B cell (primary cell): ENCODE measurements at regions not wholly inside any gene's neighbourhood (a gene's known extent, or its start where the extent isn't known, plus 50 kb on each side); places are given as distances from the start of the nearest gene placed in this dataset.

Experiments used
- ATAC-seq: fragments of 200-7000 bp; cut with Tn5 transposase; one replicate; pipeline ENCODE4 v1.10.0; 2021; ENCODE audit warnings: low read depth, mild to moderate bottlenecking, moderate number of reproducible peaks, moderate library complexity
- CTCF ChIA-PET: fragments of 350-600 bp; sonication (Branson Sonifier 250); formaldehyde crosslinking; loops from one replicate; lab custom pipeline; 2021; ENCODE audit warnings: antibody characterized with exemption, inconsistent platforms; lab: Charles Lee
- POLR2A ChIA-PET: fragments of 350-600 bp; sonication (Branson Sonifier 250); formaldehyde crosslinking; loops from one replicate; lab custom pipeline; 2021; ENCODE audit warnings: antibody characterized with exemption; lab: Charles Lee
- DNase-seq: peaks from one replicate; pipeline ENCODE4 v3.0.0; 2013
- H2AFZ ChIP-seq: 2 replicates; pipeline ENCODE4 v1.6.1; 2012; ENCODE audit warnings: mild to moderate bottlenecking, low read depth, low read length; ENCODE audit not compliant: insufficient read depth, poor library complexity, severe bottlenecking
- H3K27ac ChIP-seq, 2 donors: 1 replicate in 1 of 2; 2 replicates in 1 of 2; pipeline ENCODE4 v1.5.1; 2012 to 2013; ENCODE audit warnings: low read length in 2 of 2, mild to moderate bottlenecking in 2 of 2, moderate library complexity in 1 of 2
- H3K27me3 ChIP-seq, 4 experiments: fragments of 200-600 bp in 1 of 4; sonication (generic) in 1 of 4; replicated peaks in 1 of 4; 1 replicate in 2 of 4; 2 replicates in 2 of 4; pipeline versions ENCODE4 v1.6.1 to v1.7.0; 2013 to 2016; ENCODE audit warnings: low read length in 3 of 4, mild to moderate bottlenecking in 2 of 4, mixed read lengths in 1 of 4, moderate library complexity in 1 of 4; ENCODE audit not compliant: insufficient read depth in 4 of 4, control insufficient read depth in 3 of 4; ENCODE audit errors: control extremely low read depth in 1 of 4
- H3K36me3 ChIP-seq, 2 experiments: replicated peaks in 1 of 2; 1 replicate in 1 of 2; 2 replicates in 1 of 2; pipeline versions ENCODE4 v1.6.1 to v1.7.1; 2013; ENCODE audit warnings: low read length in 1 of 2; ENCODE audit not compliant: insufficient read depth in 2 of 2, control insufficient read depth in 1 of 2; ENCODE audit errors: control extremely low read depth in 1 of 2, extremely low read depth in 1 of 2
- H3K4me1 ChIP-seq, 2 donors: fragments of 200-600 bp in 1 of 2; sonication (generic) in 1 of 2; 1 replicate in 1 of 2; 2 replicates in 1 of 2; pipeline versions ENCODE4 v1.5.1 to v1.6.1; 2013 to 2017; ENCODE audit warnings: low read length in 2 of 2; ENCODE audit not compliant: control insufficient read depth in 2 of 2, insufficient read depth in 2 of 2
- H3K4me2 ChIP-seq: replicated peaks from 2 replicates; pipeline ENCODE3; 2012; ENCODE audit warnings: mild to moderate bottlenecking, low read depth, low read length; ENCODE audit not compliant: poor library complexity, severe bottlenecking
- H3K4me3 ChIP-seq, 5 experiments: fragments of 200-600 bp in 1 of 5; sonication (generic) in 1 of 5; 1 replicate in 3 of 5; 2 replicates in 2 of 5; pipeline versions ENCODE4 v1.5.1 to v1.7.0; 2011 to 2016; ENCODE audit warnings: low read length in 4 of 5, mild to moderate bottlenecking in 4 of 5, low read depth in 2 of 5, control low read depth in 1 of 5, moderate library complexity in 1 of 5; ENCODE audit not compliant: insufficient read depth in 1 of 5; ENCODE audit errors: control extremely low read depth in 1 of 5, extremely low read depth in 1 of 5
- H3K79me2 ChIP-seq: fragments of 200-600 bp; sonication (generic); one replicate; pipeline ENCODE4 v1.6.0; 2016; ENCODE audit warnings: low read length; ENCODE audit not compliant: control insufficient read depth, insufficient read depth
- H3K9ac ChIP-seq: fragments of 200-600 bp; sonication (generic); 2 replicates; pipeline ENCODE4 v1.6.1; 2017; ENCODE audit warnings: mild to moderate bottlenecking, low read length, moderate library complexity
- H3K9me3 ChIP-seq, 3 donors: one replicate each; pipeline versions ENCODE4 v1.6.1 to v1.7.1; 2013; ENCODE audit warnings: low read length in 2 of 3; ENCODE audit not compliant: control insufficient read depth in 2 of 3, insufficient read depth in 1 of 3; ENCODE audit errors: control extremely low read depth in 1 of 3
- H4K20me1 ChIP-seq: 2 replicates; pipeline ENCODE4 v1.6.0; 2012; ENCODE audit warnings: mild to moderate bottlenecking, low read length; ENCODE audit not compliant: insufficient read depth, control insufficient read depth, poor library complexity, severe bottlenecking
- H3K27ac Mint-ChIP-seq: one replicate; pipeline ENCODE4 v1.8.0; 2021; ENCODE audit warnings: mixed read lengths
- H3K27me3 Mint-ChIP-seq: one replicate; pipeline ENCODE4 v1.8.0; 2021; ENCODE audit warnings: mixed read lengths
- H3K4me1 Mint-ChIP-seq: one replicate; pipeline ENCODE4 v1.8.0; 2021; ENCODE audit warnings: mixed read lengths
- H3K4me3 Mint-ChIP-seq: one replicate; pipeline ENCODE4 v1.8.0; 2021; ENCODE audit warnings: mixed read lengths
- H3K9me3 Mint-ChIP-seq: one replicate; pipeline ENCODE4 v1.8.0; 2022; ENCODE audit warnings: mixed read lengths; ENCODE audit not compliant: insufficient read depth
- EZH2 ChIP-seq: IDR thresholded peaks from 2 replicates; pipeline ENCODE4 v1.6.1; 2012; ENCODE audit warnings: borderline replicate concordance, low read depth, mild to moderate bottlenecking, moderate library complexity, low read length; ENCODE audit not compliant: insufficient read depth, poor library complexity, severe bottlenecking
- WGBS: methylation state at CpG from one replicate; pipeline ENCODE4 v1.1.5; 2013; ENCODE audit warnings: missing lambda C conversion rate; ENCODE audit not compliant: insufficient coverage; 5-methylcytosine and 5-hydroxymethylcytosine counted together
- intact Hi-C: fragments of 100-400 bp; cut with micrococcal nuclease; formaldehyde crosslinking; loops from one replicate; pipeline ENCODE4 v1.10.0; 2022
- TF ChIP-seq, protein P1 (sequence below): fragments of 200-600 bp; IDR thresholded peaks from one replicate; pipeline ENCODE4 v1.8.0; 2022; ENCODE audit warnings: antibody characterized with exemption, mild to moderate bottlenecking

DNA sequence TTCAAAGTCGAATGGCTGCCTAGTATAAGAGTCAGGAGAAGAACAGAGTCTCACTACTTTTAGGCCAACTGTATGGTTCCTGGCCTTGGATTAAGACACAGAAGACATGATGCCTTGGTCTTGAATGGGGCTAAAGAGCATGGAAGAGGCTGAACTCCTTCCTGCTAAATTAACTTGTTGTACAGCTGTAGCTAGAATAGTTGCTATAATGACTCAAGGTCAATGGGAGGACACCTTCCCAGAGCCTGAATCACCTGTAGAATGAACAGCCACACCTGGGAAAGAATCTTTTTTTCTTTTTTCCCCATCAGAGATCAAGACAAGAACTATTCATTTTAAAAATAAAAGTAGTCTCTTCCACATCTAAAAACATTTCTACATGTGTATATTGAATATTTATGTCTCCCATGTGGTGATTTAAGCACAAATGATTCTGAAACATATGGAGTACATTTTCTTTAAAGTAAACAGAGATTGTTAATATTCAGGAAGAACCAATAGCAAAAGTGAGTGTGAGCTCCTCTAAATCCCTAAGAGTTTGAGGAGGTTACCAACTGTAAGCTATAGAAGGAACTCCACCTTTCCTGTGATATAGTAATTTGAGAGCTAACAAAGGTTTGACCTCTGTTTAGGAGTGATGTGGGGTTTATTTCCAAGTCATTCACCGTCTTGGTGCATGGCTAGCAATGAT is 191.3 kb downstream of the TGFB2 start:
- H3K9me3 ChIP-seq = no peaks in the 10 kb centered on the region
- DNase-seq = no peak
- Mint-ChIP-seq H3K27ac (no peak overlapping the region), H3K27me3 (peaks cover 5% of the 10 kb centered on the region), H3K4me3 (no peak overlapping the region), H3K4me1 (no peaks in the 10 kb centered on the region), H3K9me3 (peaks cover 3% of the 10 kb centered on the region)
- peaks cover 0 to 4% (median 0%) of the 10 kb centered on the region in 4 experiments for H3K27me3 ChIP-seq
- POLR2A ChIA-PET = no interaction called here
- no peaks in the 10 kb centered on the region for H3K4me1 ChIP-seq
- TF ChIP-seq, protein P1, sequence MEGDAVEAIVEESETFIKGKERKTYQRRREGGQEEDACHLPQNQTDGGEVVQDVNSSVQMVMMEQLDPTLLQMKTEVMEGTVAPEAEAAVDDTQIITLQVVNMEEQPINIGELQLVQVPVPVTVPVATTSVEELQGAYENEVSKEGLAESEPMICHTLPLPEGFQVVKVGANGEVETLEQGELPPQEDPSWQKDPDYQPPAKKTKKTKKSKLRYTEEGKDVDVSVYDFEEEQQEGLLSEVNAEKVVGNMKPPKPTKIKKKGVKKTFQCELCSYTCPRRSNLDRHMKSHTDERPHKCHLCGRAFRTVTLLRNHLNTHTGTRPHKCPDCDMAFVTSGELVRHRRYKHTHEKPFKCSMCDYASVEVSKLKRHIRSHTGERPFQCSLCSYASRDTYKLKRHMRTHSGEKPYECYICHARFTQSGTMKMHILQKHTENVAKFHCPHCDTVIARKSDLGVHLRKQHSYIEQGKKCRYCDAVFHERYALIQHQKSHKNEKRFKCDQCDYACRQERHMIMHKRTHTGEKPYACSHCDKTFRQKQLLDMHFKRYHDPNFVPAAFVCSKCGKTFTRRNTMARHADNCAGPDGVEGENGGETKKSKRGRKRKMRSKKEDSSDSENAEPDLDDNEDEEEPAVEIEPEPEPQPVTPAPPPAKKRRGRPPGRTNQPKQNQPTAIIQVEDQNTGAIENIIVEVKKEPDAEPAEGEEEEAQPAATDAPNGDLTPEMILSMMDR = no peak
- no peak for TF ChIP-seq EZH2
- H3K4me2 ChIP-seq = no peak overlapping the region
- no peaks in the 10 kb centered on the region for H3K36me3 ChIP-seq
- H2AFZ ChIP-seq = no peak overlapping the region
- no peak overlapping the region for H3K4me3 ChIP-seq
- H3K9ac ChIP-seq = no peak overlapping the region
- no peaks in the 10 kb centered on the region for H3K79me2 ChIP-seq
- no peaks in the 10 kb centered on the region for H4K20me1 ChIP-seq
- WGBS = no CpG with 5 or more reads among the region's 2 CpGs
- H3K27ac ChIP-seq = no peak overlapping the region
- CTCF ChIA-PET = no interaction called here
- ATAC-seq = no peak
- intact Hi-C loops = no loop called here

DNA sequence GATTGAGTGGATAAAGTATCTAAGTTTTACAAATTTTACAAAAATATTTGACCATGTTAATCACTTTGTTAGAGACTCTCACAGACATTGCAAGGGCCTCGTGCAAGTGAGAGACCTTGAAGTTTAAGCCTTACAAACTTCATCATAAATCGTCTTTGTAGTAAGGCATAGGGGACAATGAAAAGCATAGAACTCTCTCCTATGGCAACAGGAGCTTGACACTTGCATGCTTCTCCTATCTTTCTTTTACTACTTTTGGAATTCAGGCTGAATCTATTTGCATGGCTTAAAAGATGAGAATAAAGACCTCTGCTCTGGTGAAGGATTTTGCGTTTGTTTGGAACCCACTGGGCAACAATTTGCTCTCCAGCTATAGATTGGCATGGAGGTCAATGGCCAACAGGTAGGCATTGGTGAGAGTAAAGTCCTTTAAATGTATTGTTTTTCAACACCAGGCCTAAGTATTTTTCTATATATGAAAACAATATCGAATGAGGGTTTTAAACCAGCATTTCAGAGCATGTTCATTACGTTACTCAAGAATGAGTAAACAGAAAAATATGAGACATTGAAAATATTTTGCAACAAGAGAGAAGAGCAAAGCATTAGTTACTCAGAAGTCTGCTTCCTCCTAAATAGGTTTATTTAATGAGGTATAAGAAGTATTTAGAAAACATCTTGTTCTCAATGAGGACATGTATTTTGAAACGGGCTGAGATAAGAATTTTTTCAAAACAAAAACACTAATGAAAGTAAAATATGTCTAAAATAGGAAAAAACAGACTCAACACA is 192.2 kb downstream of the TGFB2 start:
- ATAC-seq = no peak
- TF ChIP-seq EZH2 = no peak
- TF ChIP-seq, protein P1 = no peak
- H3K9me3 Mint-ChIP-seq = peaks cover 3% of the 10 kb centered on the region
- H3K27ac ChIP-seq = no peak overlapping the region
- no peak overlapping the region for H3K4me3 Mint-ChIP-seq
- intact Hi-C loops = no loop called here
- H2AFZ ChIP-seq = no peak overlapping the region
- H3K4me1 ChIP-seq = no peaks in the 10 kb centered on the region
- no peak for DNase-seq
- no peaks in the 10 kb centered on the region for H3K9me3 ChIP-seq
- ChIA-PET POLR2A (no interaction called here), CTCF (no interaction called here)
- no peak overlapping the region for H3K4me3 ChIP-seq
- H4K20me1 ChIP-seq = no peaks in the 10 kb centered on the region
- WGBS = 100% methylated on average over 1 of the region's 6 CpGs
- no peak overlapping the region for H3K27ac Mint-ChIP-seq
- no peaks in the 10 kb centered on the region for H3K4me1 Mint-ChIP-seq
- H3K4me2 ChIP-seq = no peak overlapping the region
- H3K27me3 ChIP-seq = peaks cover 0 to 4% (median 0%) of the 10 kb centered on the region in 4 experiments
- H3K9ac ChIP-seq = no peak overlapping the region
- no peaks in the 10 kb centered on the region for H3K36me3 ChIP-seq
- H3K27me3 Mint-ChIP-seq = peaks cover 4% of the 10 kb centered on the region
- H3K79me2 ChIP-seq = no peaks in the 10 kb centered on the region
